ENCODE measurements at regions not wholly inside any gene's neighbourhood (a gene's known extent, or its start where the extent isn't known, plus 50 kb on each side); places are given as distances from the start of the nearest gene placed in this dataset.

DNA sequence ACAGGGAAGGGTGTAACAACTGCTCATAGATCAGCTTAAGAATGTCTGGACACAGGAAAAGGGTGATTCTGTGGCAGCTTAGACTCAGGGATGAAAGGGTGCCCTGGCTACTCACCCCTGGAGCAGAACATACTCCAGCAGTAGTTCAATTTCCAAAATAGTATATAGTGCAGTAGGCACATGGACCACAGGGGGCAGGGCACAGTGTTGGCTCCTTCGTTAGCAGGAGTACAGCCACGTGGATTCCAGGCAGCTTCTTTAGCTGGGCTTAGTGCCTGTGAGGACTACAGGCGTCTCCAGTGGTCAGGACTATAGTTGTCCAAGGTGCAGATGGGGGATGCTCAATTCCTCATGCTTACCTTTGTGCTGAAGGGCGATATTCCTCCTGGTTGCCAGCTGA is 277.5 kb upstream of the DDX18 start:
- CTCF ChIA-PET = no interaction called here
- WGBS (ENCODE audit: insufficient coverage) = 91% methylated on average over 4 of the region's 4 CpGs

DNA sequence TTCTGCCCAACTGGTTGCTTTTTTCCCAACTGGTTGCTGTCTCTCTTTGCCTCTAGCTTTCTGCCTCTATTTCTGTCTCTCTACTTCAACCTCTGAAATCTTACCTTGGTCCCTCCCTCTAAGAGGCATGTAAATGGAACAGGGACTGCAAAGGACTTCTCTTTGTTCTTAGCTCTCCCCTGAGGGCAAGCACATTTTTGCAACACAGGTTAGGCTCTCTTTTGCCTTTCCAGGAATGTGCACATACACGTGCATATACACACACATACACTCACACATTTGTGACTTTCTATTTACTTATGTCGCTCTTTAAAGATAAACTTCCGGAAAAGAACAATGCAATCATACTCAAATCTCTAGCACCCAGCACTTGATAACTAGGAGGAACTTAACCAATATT is 262.6 kb upstream of the DDX18 start:
- Histone ChIP-seq H3K9me3 (ENCODE audit: control extremely low read depth in 1 of 5, control insufficient read depth in 4 of 5, insufficient read depth in 2 of 5, low read depth in 1 of 5, low read length in 4 of 5) (peaks cover 0 to 1% (median 0%) of the 10 kb centered on the region in 5 experiments), H3K27ac (ENCODE audit: insufficient read depth in 1 of 2, low read depth in 1 of 2, low read length in 2 of 2, poor library complexity in 1 of 2, severe bottlenecking in 2 of 2) (no peak overlapping the region), H3K4me1 (ENCODE audit: control extremely low read depth in 1 of 4, control insufficient read depth in 4 of 4, insufficient read depth in 4 of 4, low read length in 3 of 4) (no peaks in the 10 kb centered on the region), H3K36me3 (ENCODE audit: control insufficient read depth in 4 of 4, insufficient read depth in 4 of 4, low read length in 3 of 4) (no peaks in the 10 kb centered on the region), H3K27me3 (replicated peaks in 2 of 5; ENCODE audit: control insufficient read depth in 4 of 5, insufficient read depth in 5 of 5, low read length in 4 of 5) (no peaks in the 10 kb centered on the region), H3K4me3 (ENCODE audit: control insufficient read depth in 1 of 7, extremely low read depth in 1 of 7, insufficient read depth in 4 of 7, low read depth in 2 of 7, low read length in 6 of 7) (no peak overlapping the region)
- CTCF ChIA-PET = no interaction called here
- DNase-seq = no peak
- WGBS (ENCODE audit: insufficient coverage) = 52% methylated on average over 3 of the region's 3 CpGs
- POLR2A ChIA-PET = no interaction called here

More for the DNA sequence above, 277.5 kb upstream of the DDX18 start:
- Histone ChIP-seq H3K4me1 (ENCODE audit: control extremely low read depth in 1 of 4, control insufficient read depth in 4 of 4, insufficient read depth in 4 of 4, low read length in 3 of 4) (no peaks in the 10 kb centered on the region), H3K9me3 (ENCODE audit: control extremely low read depth in 1 of 5, control insufficient read depth in 4 of 5, insufficient read depth in 2 of 5, low read depth in 1 of 5, low read length in 4 of 5) (peaks cover 0 to 4% (median 0%) of the 10 kb centered on the region in 5 experiments), H3K36me3 (ENCODE audit: control insufficient read depth in 4 of 4, insufficient read depth in 4 of 4, low read length in 3 of 4) (no peaks in the 10 kb centered on the region), H3K4me3 (ENCODE audit: control insufficient read depth in 1 of 7, extremely low read depth in 1 of 7, insufficient read depth in 4 of 7, low read depth in 2 of 7, low read length in 6 of 7) (no peak overlapping the region), H3K27me3 (replicated peaks in 2 of 5; ENCODE audit: control insufficient read depth in 4 of 5, insufficient read depth in 5 of 5, low read length in 4 of 5) (no peaks in the 10 kb centered on the region), H3K27ac (ENCODE audit: insufficient read depth in 1 of 2, low read depth in 1 of 2, low read length in 2 of 2, poor library complexity in 1 of 2, severe bottlenecking in 2 of 2) (no peak overlapping the region)
- no peak for DNase-seq
- POLR2A ChIA-PET = no interaction called here

DNA sequence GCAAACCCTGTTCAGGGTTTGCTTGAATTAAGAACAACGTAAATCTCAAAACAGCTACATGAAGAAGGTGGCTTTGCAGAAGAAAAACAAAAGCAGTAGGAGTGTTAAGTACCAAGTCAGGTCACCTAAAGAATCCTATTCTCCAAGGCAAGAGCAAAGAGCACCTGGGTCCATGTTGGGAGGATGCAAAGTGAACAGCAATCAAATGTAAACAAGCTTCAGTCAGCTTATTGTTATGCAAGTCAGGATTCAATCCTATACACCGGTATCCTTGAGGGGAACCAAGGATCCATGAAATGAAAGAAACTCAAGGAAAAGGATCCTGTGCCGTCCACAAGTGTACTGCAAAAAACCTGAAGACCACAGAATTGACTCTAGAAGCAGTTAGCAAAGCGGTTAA is 261.0 kb upstream of the DDX18 start:
- ChIA-PET CTCF (no interaction called here), POLR2A (no interaction called here)
- Histone ChIP-seq H3K4me3 (ENCODE audit: control insufficient read depth in 1 of 7, extremely low read depth in 1 of 7, insufficient read depth in 4 of 7, low read depth in 2 of 7, low read length in 6 of 7) (no peak overlapping the region), H3K27ac (ENCODE audit: insufficient read depth in 1 of 2, low read depth in 1 of 2, low read length in 2 of 2, poor library complexity in 1 of 2, severe bottlenecking in 2 of 2) (no peak overlapping the region), H3K4me1 (ENCODE audit: control extremely low read depth in 1 of 4, control insufficient read depth in 4 of 4, insufficient read depth in 4 of 4, low read length in 3 of 4) (no peaks in the 10 kb centered on the region), H3K27me3 (replicated peaks in 2 of 5; ENCODE audit: control insufficient read depth in 4 of 5, insufficient read depth in 5 of 5, low read length in 4 of 5) (no peaks in the 10 kb centered on the region), H3K36me3 (ENCODE audit: control insufficient read depth in 4 of 4, insufficient read depth in 4 of 4, low read length in 3 of 4) (no peaks in the 10 kb centered on the region), H3K9me3 (ENCODE audit: control extremely low read depth in 1 of 5, control insufficient read depth in 4 of 5, insufficient read depth in 2 of 5, low read depth in 1 of 5, low read length in 4 of 5) (peaks cover 0 to 1% (median 0%) of the 10 kb centered on the region in 5 experiments)
- WGBS (ENCODE audit: insufficient coverage) = 49% methylated on average over 4 of the region's 4 CpGs
- no peak for DNase-seq

DNA sequence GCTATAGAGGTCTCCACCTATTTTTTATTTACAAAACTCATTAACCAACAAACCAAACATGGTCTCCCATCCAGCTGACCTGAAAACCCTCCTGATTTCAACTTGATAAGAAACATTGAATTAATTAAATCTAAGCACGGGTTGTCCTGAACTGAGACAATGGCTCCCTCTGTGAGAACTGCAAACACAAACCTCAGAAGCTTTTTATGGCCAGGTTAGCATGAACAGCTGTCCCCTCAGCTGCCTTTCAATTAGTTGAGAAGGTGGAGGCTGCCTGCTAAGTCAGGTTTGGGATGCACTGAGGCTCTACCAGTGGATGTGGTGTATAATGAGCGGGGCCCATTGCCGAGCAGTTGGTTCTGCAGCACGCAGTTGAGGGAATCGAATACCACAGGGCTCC is 258.5 kb upstream of the DDX18 start:
- Histone ChIP-seq H3K36me3 (ENCODE audit: control insufficient read depth in 4 of 4, insufficient read depth in 4 of 4, low read length in 3 of 4) (no peaks in the 10 kb centered on the region), H3K9me3 (ENCODE audit: control extremely low read depth in 1 of 5, control insufficient read depth in 4 of 5, insufficient read depth in 2 of 5, low read depth in 1 of 5, low read length in 4 of 5) (peaks cover 0 to 1% (median 0%) of the 10 kb centered on the region in 5 experiments), H3K4me3 (ENCODE audit: control insufficient read depth in 1 of 7, extremely low read depth in 1 of 7, insufficient read depth in 4 of 7, low read depth in 2 of 7, low read length in 6 of 7) (no peak overlapping the region), H3K4me1 (ENCODE audit: control extremely low read depth in 1 of 4, control insufficient read depth in 4 of 4, insufficient read depth in 4 of 4, low read length in 3 of 4) (no peaks in the 10 kb centered on the region), H3K27me3 (replicated peaks in 2 of 5; ENCODE audit: control insufficient read depth in 4 of 5, insufficient read depth in 5 of 5, low read length in 4 of 5) (no peaks in the 10 kb centered on the region), H3K27ac (ENCODE audit: insufficient read depth in 1 of 2, low read depth in 1 of 2, low read length in 2 of 2, poor library complexity in 1 of 2, severe bottlenecking in 2 of 2) (no peak overlapping the region)
- ChIA-PET POLR2A (interaction anchor here (0.6 kb wide), 1 partner anchor 12 kb away, joined by 3 read pairs; no protein-coding TSS in a partner anchor), CTCF (no interaction called here)
- DNase-seq = no peak
- WGBS (ENCODE audit: insufficient coverage) = 83% methylated on average over 2 of the region's 5 CpGs

DNA sequence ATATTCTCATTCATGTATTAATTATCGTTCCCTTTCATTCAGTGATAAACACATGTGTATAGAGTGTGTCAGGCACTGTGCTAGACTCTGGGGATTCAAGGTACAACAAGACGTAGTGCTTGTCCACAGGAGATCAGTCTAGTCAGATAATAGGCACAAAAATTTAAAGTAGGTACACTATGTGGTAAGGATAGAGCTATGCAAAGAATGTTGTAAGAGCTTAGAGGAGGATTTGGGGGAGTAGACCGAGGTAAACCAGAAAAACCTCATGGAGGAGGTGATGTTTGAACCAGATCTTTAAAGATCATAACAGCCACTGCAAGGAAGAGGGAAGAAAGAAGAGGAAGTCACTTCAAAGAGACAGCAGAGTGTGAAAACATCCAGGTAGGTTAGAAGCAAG is 256.9 kb upstream of the DDX18 start:
- Histone ChIP-seq H3K27me3 (replicated peaks in 2 of 5; ENCODE audit: control insufficient read depth in 4 of 5, insufficient read depth in 5 of 5, low read length in 4 of 5) (no peaks in the 10 kb centered on the region), H3K36me3 (ENCODE audit: control insufficient read depth in 4 of 4, insufficient read depth in 4 of 4, low read length in 3 of 4) (no peaks in the 10 kb centered on the region), H3K9me3 (ENCODE audit: control extremely low read depth in 1 of 5, control insufficient read depth in 4 of 5, insufficient read depth in 2 of 5, low read depth in 1 of 5, low read length in 4 of 5) (peaks cover 0 to 1% (median 0%) of the 10 kb centered on the region in 5 experiments), H3K4me3 (ENCODE audit: control insufficient read depth in 1 of 7, extremely low read depth in 1 of 7, insufficient read depth in 4 of 7, low read depth in 2 of 7, low read length in 6 of 7) (no peak overlapping the region), H3K27ac (ENCODE audit: insufficient read depth in 1 of 2, low read depth in 1 of 2, low read length in 2 of 2, poor library complexity in 1 of 2, severe bottlenecking in 2 of 2) (no peak overlapping the region), H3K4me1 (ENCODE audit: control extremely low read depth in 1 of 4, control insufficient read depth in 4 of 4, insufficient read depth in 4 of 4, low read length in 3 of 4) (no peaks in the 10 kb centered on the region)
- ChIA-PET POLR2A (no interaction called here), CTCF (no interaction called here)
- WGBS (ENCODE audit: insufficient coverage) = 82% methylated on average over 2 of the region's 3 CpGs
- DNase-seq = no peak

DNA sequence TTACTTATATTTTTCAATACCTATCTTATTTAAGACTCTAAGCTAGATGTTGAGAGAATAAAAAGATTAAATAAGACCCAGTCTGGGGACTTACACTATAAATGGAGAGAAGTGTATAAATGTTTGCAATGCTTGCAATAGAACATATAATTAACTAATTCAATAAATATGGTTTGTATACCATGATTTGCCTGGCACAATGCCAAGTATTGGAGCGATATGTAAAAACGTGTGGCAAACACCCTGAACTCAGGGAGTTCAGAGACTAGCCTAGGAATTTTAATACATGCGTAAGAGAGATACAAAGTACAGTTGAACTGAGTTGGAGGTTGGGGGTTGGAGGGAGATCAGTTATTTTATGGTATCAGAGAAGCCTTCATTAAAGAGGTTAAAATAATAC is 251.8 kb upstream of the DDX18 start:
- Histone ChIP-seq H3K4me3 (ENCODE audit: control insufficient read depth in 1 of 7, extremely low read depth in 1 of 7, insufficient read depth in 4 of 7, low read depth in 2 of 7, low read length in 6 of 7) (no peak overlapping the region), H3K4me1 (ENCODE audit: control extremely low read depth in 1 of 4, control insufficient read depth in 4 of 4, insufficient read depth in 4 of 4, low read length in 3 of 4) (no peaks in the 10 kb centered on the region), H3K27me3 (replicated peaks in 2 of 5; ENCODE audit: control insufficient read depth in 4 of 5, insufficient read depth in 5 of 5, low read length in 4 of 5) (no peaks in the 10 kb centered on the region), H3K9me3 (ENCODE audit: control extremely low read depth in 1 of 5, control insufficient read depth in 4 of 5, insufficient read depth in 2 of 5, low read depth in 1 of 5, low read length in 4 of 5) (peaks cover 0 to 3% (median 0%) of the 10 kb centered on the region in 5 experiments), H3K27ac (ENCODE audit: insufficient read depth in 1 of 2, low read depth in 1 of 2, low read length in 2 of 2, poor library complexity in 1 of 2, severe bottlenecking in 2 of 2) (no peak overlapping the region), H3K36me3 (ENCODE audit: control insufficient read depth in 4 of 4, insufficient read depth in 4 of 4, low read length in 3 of 4) (no peaks in the 10 kb centered on the region)
- no peak for DNase-seq
- CTCF ChIA-PET = no interaction called here
- POLR2A ChIA-PET = no interaction called here
- 84% methylated on average over 3 of the region's 3 CpGs for WGBS (ENCODE audit: insufficient coverage)

DNA sequence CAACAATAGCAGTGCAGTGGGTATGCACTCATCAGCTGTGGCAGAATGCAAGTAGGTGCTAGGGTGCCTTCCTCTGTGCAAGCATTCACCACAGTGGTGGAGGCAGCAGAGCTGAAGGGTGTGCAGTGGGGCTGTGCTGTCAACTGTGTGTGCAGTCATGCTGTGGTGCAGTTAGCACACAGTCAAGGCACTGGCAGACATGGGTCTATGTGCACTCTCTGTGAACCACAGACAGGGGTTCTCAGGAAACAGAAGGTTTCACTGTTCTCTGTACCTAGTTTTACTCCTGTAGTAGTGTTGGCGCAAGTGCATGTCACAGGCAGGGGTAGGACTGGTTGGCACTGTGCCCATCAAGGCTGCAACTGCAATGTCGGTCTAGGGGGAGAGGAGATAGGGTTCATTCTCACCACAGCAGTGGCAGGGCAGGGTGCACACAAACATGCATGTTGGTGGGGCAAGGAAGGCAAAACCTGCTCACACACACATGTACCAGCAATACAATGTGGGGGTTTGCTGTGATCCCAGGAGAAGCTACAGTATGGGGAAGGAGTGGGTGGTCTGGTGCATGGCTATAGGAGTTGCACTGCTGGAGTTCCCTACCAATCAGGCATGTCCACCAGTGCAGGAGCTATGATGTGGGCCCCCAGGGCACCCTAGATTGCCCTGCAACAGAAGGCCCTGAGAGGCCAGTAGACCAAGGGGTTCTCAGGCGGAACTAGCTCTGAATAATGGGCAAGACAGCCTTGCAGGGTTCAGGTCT is 242.7 kb upstream of the DDX18 start:
- Histone ChIP-seq H3K36me3 (ENCODE audit: control insufficient read depth in 4 of 4, insufficient read depth in 4 of 4, low read length in 3 of 4) (no peaks in the 10 kb centered on the region), H3K4me1 (ENCODE audit: control extremely low read depth in 1 of 4, control insufficient read depth in 4 of 4, insufficient read depth in 4 of 4, low read length in 3 of 4) (no peaks in the 10 kb centered on the region), H3K9me3 (ENCODE audit: control extremely low read depth in 1 of 5, control insufficient read depth in 4 of 5, insufficient read depth in 2 of 5, low read depth in 1 of 5, low read length in 4 of 5) (peaks cover 0 to 4% (median 0%) of the 10 kb centered on the region in 5 experiments), H3K27ac (ENCODE audit: insufficient read depth in 1 of 2, low read depth in 1 of 2, low read length in 2 of 2, poor library complexity in 1 of 2, severe bottlenecking in 2 of 2) (no peak overlapping the region), H3K4me3 (ENCODE audit: control insufficient read depth in 1 of 7, extremely low read depth in 1 of 7, insufficient read depth in 4 of 7, low read depth in 2 of 7, low read length in 6 of 7) (no peak overlapping the region), H3K27me3 (replicated peaks in 2 of 5; ENCODE audit: control insufficient read depth in 4 of 5, insufficient read depth in 5 of 5, low read length in 4 of 5) (no peaks in the 10 kb centered on the region)
- POLR2A ChIA-PET = no interaction called here
- CTCF ChIA-PET = no interaction called here
- 91% methylated on average over 2 of the region's 3 CpGs for WGBS (ENCODE audit: insufficient coverage)
- DNase-seq = no peak
